K562 (cell line): ENCODE measurements at regions not wholly inside any gene's neighbourhood (a gene's known extent, or its start where the extent isn't known, plus 50 kb on each side); places are given as distances from the start of the nearest gene placed in this dataset.

Experiments used
- CEBPB ChIP-seq: fragments of 450-650 bp; IDR thresholded peaks from 2 replicates; pipeline ENCODE4 v1.6.1; 2016; ENCODE audit warnings: missing genetic modification characterization, missing compliant biosample characterization
- ELF1 ChIP-seq: fragments of 200-800 bp; sonication (Bioruptor generic); IDR thresholded peaks from 2 replicates; pipeline ENCODE4 v1.6.1; 2016; ENCODE audit warnings: missing genetic modification characterization, missing compliant biosample characterization
- HMBOX1 ChIP-seq: sonication (generic); IDR thresholded peaks from 2 replicates; pipeline ENCODE4 v1.6.1; 2016
- MBD2 ChIP-seq: sonication (generic); IDR thresholded peaks from 2 replicates; pipeline ENCODE4 v1.6.1; 2016; ENCODE audit warnings: low read depth, borderline replicate concordance
- NFIC ChIP-seq: fragments of 450-650 bp; IDR thresholded peaks from 2 replicates; pipeline ENCODE4 v1.6.1; 2017; ENCODE audit warnings: mild to moderate bottlenecking, inconsistent platforms
- NR2C2 ChIP-seq, 2 experiments: fragments of 200-800 bp in 1 of 2; sonication (Bioruptor generic) in 1 of 2; sonication (generic) in 1 of 2; formaldehyde crosslinking in 1 of 2; IDR thresholded peaks; 2 replicates each; pipeline versions ENCODE4 v1.6.1 to v1.8.0; 2016 to 2022; ENCODE audit warnings: mild to moderate bottlenecking in 1 of 2, missing compliant biosample characterization in 1 of 2, missing genetic modification characterization in 1 of 2, missing genetic modification reagents in 1 of 2
- PRDM10 ChIP-seq: fragments of 450-650 bp; IDR thresholded peaks from 2 replicates; pipeline ENCODE4 v1.6.1; 2018; ENCODE audit not compliant: partially characterized antibody
- SP1 ChIP-seq: sonication (generic); formaldehyde crosslinking; IDR thresholded peaks from 2 replicates; pipeline ENCODE4 v1.8.1; 2022; ENCODE audit warnings: mild to moderate bottlenecking, missing genetic modification reagents
- TAL1 ChIP-seq: fragments of 450-650 bp; IDR thresholded peaks from 2 replicates; pipeline ENCODE4 v1.6.1; 2016; ENCODE audit warnings: mild to moderate bottlenecking
- TCF3 ChIP-seq: sonication (generic); formaldehyde crosslinking; IDR thresholded peaks from 2 replicates; pipeline ENCODE4 v1.4.0; 2020; ENCODE audit warnings: mild to moderate bottlenecking, missing genetic modification reagents
- TSC22D4 ChIP-seq: fragments of 450-650 bp; IDR thresholded peaks from 2 replicates; pipeline ENCODE4 v1.6.1; 2016; ENCODE audit warnings: missing genetic modification characterization, missing biosample characterization, control low read depth
- YY1 ChIP-seq, 3 experiments: IDR thresholded peaks; 2 replicates each; pipeline ENCODE4 v1.6.1; 2011; ENCODE audit warnings: low read length in 2 of 3, mild to moderate bottlenecking in 2 of 3, moderate library complexity in 2 of 3, borderline replicate concordance in 1 of 3, control low read depth in 1 of 3, low read depth in 1 of 3; ENCODE audit not compliant: insufficient read depth in 3 of 3, insufficient replicate concordance in 2 of 3, control insufficient read depth in 1 of 3, insufficient read length in 1 of 3; ENCODE audit errors: extremely low read depth in 1 of 3
- TF ChIP-seq, protein P1 (sequence below), 3 experiments: fragments of 200-800 bp in 1 of 3; sonication (Bioruptor generic) in 1 of 3; sonication (generic) in 1 of 3; formaldehyde crosslinking in 1 of 3; IDR thresholded peaks; 2 replicates each; pipeline versions ENCODE4 v1.6.1 to v1.8.0; 2016 to 2022; ENCODE audit warnings: mild to moderate bottlenecking in 2 of 3, missing compliant biosample characterization in 2 of 3, missing genetic modification characterization in 2 of 3, missing genetic modification reagents in 1 of 3

GRCh38 chr7:47217570-47218360 lies 364.1 kb downstream of the TNS3 start (continued):
- TF ChIP-seq MBD2 (no peak), ELF1 (no peak), CEBPB (tag) (peak; percentile 81), HMBOX1 (0 out of 2 replicates have a peak, but pooled peaks have one; percentile 13), PRDM10 (no peak), NFIC (no peak), YY1 (IDR thresholded peaks at IDR 0.05; ENCODE audit: borderline replicate concordance in 1 of 3, control insufficient read depth in 1 of 3, extremely low read depth in 1 of 3, insufficient read depth in 3 of 3, insufficient read length in 1 of 3, insufficient replicate concordance in 2 of 3, low read depth in 1 of 3, low read length in 2 of 3) (no peak), TCF3 (CRISPR knock-in tag) (peak; percentile 22; the same call in 1 of the 2 replicates), TAL1 (peak; percentile 46), SP1 (CRISPR knock-in tag) (no peak), TSC22D4 (tag) (no peak), NR2C2 (CRISPR knock-in tag; IDR thresholded peaks at IDR 0.05) (no peak), NR2C2 (tag; IDR thresholded peaks at IDR 0.05) (0 out of 2 replicates have a peak, but pooled peaks have one; percentile 24)
- TF ChIP-seq, protein P1, sequence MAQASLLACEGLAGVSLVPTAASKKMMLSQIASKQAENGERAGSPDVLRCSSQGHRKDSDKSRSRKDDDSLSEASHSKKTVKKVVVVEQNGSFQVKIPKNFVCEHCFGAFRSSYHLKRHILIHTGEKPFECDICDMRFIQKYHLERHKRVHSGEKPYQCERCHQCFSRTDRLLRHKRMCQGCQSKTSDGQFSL (CRISPR knock-in tag; IDR thresholded peaks at IDR 0.05): 0 out of 2 replicates have a peak, but pooled peaks have one; percentile 23
- TF ChIP-seq, protein P1 (tag; IDR thresholded peaks at IDR 0.05): no peak
